GM18519 (cell line): ENCODE measurements at regions not wholly inside any gene's neighbourhood (a gene's known extent, or its start where the extent isn't known, plus 50 kb on each side); places are given as distances from the start of the nearest gene placed in this dataset.

ENCODE experiments used
- ATAC-seq: cut with Tn5 transposase; IDR thresholded peaks from one replicate; pipeline ENCODE4 v1.9.1; 2021; ENCODE audit warnings: mild to moderate bottlenecking, moderate library complexity; ENCODE audit not compliant: unreplicated experiment, low FRiP score

DNA sequence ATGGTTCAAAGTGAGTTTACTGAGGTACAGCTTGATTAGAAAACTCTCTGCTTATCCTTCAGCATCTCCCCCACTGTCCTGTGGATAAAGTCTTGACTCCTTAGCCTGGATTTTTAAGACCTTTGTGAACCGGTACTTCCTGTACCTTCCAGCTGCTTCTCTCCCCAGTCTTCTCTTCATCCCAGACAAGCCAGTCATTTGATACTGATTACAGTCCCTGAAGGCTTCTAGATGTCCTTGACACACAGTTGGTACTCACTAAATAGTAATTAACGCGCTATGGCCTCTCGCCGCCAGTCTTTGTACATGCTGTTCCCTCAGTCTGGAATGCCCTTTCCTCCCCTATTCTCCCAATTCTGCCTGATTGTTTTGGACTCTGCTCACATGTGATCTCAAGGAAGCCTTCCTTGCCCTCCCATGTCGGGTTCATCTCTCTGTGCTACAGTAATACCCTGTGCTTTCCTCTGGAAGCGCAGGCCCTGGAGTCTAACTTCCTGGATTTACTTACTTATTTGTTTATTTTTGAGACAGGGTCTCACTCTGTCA is 50.6 kb upstream of the PTGR2 start:
- ATAC-seq, result no peak

DNA sequence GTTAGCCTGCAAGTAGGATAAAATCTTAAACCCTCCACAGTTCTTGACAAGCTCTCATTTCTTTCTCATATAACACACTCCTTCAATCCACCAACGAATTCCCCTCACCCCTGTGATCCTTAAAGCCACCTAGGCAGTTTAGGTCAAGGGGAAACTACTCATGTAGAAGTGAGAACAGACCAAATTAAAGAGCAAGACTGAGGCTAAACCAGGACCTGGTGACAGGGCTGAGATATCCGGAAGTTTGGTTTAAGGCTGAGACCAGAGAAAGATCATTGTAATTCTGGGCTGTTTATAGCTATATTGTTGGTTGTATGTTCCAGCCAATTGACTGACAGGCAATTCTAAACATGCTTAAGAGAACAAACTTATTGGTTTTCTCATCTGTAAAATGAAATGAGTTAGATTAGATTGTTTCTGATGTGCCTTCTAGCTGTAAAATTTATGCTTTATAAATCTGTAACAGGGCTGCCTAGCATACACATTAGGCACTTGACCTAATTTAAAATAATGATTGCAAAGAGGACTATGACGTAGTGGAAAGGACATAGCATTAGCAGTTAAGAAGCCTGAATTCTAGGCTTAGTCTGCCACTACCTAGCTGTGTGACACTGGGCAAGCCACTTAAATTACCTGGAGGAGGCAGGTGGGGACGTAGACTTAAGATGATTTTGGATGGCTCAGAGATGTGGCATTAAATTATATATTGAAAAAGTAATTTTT is 53.9 kb upstream of the PTGR2 start:
- no peak for ATAC-seq

DNA sequence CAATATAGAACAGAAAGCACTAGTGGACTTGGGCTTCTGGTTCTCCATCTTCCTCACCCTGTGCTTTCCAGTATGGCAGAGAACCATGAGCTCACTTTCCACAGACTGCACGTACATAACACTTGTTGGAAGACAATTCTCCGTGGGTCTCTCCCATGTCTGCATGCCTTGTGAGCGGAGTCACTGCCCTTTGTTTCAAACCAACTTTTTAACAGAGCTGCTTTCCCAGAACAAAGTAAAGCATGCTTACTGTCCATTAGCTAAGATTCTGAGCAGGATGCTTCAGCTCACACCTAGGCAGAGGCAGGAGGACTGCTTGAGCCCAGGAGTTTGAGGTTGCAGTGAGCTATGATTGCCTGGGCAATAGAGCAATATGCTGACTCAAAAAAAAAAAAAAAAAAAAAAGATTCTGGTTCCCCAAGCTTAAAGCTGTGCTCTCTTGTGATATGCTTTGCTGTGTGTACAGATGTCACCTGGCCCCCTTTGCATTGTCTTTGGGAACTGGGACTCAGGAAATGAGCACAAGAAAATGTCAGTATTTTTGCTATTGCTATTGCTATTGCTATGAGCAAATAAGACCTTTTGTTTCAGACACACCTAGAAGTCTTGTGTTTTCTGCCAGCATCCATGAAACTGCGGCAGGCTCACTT is 54.6 kb upstream of the PTGR2 start:
- ATAC-seq, result no peak

DNA sequence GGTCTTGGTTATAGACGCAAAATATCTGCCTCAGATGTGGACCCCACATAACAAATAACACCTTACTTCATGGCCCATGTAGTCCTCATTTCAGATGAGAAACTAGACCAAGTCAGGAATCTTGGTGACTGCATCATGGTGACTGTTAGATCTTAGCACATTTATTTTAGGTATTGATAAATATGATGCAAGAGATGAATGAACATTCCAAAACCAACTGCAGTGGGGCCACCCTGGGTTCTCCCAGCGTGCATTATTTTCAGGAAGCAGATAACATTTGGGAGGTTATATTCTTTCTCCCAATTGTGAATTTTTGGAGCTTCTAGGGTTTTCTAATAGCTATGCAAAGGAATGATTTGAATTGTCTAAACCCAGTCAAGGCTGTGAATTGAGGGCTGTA is 55.2 kb upstream of the PTGR2 start:
- ATAC-seq, result no peak

DNA sequence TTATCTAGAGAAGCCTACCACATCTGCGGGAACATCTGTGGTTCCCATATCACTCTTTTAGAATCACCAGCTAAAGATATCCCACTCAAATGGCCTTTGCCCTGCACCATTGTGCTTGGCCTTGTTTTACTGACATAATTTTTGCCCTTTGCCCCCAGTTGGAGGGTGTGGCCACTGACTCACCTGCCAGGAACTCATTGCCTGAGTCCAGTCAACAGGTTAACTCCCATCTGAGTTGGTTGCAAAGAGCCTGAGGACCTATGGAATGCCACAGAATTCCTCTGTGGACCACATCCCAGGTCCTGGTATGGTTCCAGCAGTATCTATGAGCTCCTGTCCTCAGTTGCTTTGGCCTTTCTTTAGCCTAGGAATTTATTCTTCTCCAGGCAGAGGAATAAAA is 55.7 kb upstream of the PTGR2 start:
- no peak for ATAC-seq

DNA sequence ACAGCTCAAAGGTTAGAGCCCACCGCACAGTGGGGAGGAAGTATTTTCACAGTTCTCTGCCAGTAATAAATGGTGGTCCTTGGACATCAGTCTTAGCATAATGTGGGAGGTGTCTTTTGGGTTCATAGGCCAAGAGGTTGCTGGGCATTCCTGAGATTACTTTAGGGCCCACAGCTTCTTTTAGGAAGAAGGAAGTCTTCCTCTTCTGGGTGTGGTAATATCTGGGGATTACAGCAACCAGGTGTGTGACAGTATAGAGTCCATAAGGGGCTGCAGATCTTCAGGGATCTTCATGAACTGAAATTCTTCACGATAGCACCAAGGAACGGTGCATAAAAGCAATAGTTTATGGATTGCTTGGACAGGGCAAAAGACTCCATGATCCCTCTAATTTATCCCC is 56.2 kb upstream of the PTGR2 start:
- ATAC-seq, result no peak

DNA sequence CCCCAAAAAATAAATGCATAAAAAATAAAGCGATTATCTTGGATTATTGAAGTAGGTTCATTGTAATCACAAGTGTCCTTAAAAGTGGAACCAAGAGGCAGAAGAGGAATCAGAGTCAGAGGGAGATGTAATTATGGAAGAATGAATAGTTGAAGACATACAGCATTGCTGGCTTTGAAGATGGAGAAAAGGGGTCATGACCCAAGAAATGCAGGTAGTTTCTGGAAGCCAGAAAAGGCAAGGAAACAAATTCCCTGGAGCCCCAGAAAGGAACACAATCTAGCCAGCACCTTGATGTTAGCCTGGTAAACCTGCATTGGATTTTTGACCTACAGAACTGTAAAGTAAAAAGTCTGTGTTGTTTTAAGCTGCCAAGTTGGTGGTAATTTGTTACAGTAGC is 57.5 kb upstream of the PTGR2 start:
- ATAC-seq, result no peak

DNA sequence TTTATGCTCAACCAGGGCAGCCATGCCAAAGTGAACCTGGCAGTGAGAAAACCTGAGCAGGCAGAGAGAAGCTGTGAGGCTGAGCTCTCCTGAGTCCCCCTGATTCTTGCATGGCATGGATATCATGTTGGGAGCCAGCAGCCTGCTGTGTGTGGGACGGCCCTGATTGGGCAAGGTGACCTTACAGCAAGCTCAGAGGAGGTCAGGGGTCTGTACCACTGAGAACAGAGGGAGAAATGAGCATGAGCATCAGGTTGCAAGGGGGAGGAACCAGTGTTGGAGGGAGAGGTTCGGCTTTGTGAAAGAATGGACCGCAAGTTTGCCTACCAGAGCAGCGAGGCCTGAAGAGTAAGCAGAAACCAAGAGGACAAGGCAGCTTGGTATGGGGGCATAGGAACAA is 59.1 kb upstream of the PTGR2 start:
- ATAC-seq, result no peak

DNA sequence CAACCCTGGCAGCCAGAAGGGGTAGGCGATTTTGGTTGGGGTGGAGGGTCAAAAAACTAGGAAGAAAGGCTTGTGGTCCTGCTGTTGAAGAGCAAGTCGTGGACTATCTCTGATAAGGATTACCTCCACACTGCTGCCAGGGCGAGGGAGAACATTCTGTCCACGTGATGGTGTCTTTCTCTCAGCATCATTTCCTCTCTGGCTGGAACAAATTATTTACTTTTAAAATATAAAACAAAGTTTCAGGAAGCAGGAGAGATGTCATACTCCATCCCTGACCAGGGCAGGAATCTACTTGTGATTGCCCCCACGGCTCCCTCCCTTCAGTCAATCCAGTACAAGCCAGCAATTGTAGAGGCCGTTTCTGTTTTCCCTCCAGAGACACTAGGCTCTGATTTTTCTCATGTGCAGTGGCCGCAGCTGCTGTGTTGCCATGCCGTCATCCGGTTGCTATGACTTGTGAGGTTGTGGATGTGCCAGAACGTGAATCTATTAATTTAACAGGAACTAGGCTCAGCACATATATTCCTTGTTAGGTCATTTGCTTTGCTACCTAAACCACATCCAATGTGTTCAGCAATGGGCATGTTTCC is 61.5 kb upstream of the PTGR2 start:
- ATAC-seq, result no peak

DNA sequence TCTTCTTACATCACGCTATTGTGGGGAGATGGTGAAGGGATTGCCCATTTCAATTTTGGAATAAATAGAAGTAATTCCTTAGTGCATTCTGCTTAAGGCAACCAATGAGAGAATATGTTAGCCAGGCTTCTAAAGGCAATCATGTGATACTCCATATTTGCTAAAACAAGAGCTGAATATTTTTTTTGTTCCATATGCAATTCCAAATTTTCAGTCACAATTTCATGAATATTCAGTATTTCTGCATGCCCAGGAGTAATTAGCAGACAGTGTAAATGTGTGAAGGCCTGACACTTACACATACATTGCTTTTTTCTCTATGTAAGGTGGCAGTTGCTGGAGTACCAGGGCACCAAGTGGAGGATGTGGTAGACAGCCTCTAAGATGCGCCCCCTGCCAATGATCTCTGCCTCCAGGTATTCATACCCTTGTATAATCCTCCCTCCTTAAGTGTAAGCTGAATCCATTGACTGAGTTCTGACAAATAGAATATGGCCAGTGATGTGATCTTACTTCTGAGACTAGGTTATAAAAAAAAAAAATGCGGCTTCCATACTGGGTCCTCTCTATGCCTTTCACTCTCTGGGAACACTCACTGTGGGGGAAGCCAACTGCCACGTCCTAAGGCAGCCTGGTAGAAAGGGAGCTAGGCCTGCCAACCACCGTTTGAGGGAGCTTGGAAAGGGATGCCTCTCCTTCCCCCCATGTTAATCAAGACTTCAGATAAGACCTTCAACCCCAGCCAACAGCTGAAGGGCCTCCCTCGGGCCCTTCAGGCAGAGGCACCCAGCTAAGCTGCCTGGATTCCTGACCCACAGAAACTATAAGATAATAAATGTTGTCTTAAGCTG is 62.7 kb upstream of the PTGR2 start:
- no peak for ATAC-seq

DNA sequence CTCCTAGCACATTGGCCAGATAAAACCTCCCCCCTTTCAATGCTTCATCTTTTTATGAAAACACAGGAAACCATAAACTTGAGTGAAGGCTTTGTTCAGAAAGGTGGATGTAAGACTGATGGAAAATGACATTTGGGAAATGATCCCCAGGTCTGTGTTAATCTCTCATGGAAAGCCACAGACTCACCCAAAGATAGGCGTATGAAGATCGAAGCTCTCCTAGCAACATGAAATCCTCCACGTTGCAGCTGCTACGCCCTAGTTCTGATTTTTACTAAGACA is 63.4 kb upstream of the PTGR2 start:
- no peak for ATAC-seq

DNA sequence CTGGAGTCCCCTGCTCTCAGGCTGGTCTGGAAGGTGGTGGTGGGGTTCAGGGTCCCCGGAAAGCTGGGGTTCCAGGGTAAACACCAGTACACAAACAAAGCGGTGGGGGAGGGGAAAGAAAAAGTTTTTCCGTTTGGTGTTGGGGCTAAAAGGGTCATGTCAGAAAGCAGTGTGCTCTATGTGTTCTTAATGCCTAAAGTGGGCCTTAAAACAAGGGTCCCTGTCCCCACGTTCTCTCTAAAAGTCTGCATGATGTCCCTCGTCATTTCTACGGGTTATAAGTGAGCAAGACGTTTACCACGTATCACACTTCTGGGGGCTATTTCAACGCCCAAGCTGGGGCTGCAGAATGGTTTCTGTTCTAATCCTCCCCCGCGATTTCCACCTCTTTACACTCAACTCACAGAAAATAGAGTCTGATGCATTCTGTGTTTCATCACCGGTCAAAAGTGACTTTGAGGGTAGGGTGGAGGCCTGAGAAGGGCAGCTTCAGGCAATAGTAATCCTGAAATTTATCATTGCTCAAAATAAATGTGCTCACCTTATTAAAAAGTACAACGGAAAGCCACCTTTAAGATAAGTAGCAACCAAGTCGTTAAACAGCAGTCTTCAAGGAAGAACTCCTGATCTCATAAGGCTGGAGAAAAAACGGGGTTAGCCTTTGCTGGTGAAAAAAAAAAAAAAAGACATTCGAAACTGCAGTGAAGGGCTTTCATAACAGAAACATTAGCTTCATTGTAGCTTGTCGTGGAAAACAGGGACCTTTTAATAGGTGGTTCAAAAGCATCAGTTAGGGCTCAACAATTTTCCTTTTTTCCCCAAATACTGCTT is 63.9 kb upstream of the PTGR2 start:
- ATAC-seq, result no peak

DNA sequence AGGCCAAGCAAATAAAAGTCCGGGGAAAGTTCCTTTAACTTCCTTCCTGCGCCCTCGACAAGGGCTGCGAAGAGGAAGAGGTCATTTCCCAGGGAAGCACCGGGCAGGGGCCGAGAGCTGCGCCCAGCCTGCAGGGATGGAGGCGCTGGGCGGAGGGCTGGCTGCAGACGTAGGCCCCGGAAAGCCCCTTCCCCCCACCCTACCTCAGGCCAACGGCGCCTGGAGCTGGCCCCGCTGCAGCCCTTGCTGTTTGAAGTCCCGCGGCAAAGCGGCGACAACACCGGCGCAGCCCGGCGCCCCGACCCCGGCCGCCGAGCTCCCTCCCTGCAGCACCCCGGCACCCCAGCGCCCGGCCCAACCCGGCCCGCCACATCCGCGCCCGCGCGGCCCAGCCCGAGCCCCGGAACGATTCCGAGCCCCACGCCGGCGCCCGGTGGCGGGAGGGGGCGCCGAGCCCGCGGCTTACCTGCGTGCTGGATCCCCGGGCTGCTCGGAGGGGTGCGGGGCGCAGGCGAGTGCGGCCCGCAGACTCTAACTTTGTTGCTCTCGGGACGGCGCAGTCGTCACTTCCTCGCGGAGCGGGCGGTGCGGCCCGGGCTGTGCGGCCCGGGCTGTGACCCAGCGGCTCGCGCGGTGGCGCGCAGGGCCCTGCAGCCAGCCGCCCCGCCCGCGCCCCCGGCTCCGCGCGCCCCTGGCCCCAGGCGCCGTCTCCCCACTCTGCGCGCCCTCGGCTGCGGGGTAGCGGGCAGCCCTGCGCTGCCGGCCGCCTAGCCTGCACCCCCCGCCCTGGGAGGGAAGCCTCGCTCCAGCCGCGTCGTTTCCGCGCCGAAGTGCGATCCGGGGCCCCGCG is 64.8 kb upstream of the PTGR2 start:
- peak; percentile 34 for ATAC-seq

DNA sequence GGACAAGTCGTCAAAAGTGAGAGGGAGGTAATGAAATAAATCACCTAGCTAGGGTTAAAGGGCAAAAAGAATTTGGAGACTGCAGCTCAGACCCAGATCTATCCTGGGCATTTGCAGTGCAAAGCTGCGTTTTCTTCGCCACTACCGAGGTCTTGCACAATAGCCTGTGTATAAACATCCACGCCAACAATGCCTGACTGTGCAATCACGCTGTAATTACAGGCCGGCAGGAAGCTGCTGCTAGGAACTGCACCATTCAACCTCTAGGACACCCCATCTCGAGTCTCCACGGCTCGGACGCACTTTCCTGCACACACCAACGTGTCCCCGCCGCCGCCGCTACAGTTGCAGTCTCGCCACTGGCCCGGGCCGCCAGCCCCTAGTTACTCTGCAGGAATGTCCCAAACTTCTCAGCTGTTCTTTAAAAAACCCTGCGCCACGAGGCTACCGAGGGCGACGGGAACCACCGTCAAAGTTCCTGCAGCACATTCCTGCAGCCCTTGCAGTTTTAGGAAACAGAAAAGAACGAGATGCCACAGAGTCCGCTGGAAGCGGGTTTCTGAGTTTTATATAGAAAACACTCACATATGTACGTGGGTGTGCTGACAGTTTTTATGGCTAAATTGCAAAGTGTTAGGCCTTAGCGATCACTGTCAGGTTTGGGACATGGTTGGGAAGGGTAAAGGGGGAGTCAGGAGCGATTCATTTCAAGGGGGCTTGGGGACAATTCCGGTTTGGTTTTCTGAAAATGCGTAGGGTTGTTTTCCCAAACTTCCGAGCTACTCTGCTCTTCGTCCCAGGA is 65.6 kb upstream of the PTGR2 start:
- no peak for ATAC-seq

DNA sequence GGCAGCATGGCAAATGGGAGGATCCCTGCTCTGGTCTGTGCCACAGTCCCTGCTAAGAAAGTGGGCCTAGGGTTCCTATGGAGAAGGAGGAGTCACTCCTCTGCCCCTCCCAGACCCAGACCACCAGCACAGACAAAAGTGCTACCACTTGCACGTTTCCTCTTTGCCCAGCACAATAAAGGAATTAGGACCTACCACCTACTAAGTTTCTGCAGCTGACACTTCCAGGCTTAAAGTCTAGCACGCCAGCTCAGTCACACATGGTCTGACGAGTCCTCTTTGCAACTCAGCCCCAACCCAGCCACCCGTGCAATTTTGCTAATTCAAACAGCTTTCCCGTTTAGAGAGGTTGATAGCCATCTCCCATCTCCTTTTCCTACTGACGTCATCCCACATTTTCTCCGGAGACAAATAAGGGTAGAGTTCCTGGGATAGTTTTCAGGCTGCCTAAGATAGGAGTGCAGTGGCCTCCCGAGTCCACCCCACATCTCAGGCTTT is 66.2 kb upstream of the PTGR2 start:
- ATAC-seq, result no peak

DNA sequence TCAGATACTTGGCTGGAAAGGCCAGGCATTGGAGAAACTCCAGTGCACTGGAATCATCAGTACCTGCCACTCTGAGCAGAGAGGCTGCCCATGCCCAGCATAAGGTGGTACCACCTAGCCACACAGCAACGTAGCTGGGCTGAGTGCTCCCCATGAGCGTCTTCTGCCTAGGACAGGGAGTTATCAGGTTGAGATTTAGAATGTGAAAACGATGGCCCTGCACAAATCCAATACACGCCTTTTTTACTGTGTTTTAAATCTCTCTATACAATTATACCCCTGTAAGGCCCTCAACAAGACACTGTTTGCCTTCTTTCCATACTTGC is 66.7 kb upstream of the PTGR2 start:
- ATAC-seq, result no peak

DNA sequence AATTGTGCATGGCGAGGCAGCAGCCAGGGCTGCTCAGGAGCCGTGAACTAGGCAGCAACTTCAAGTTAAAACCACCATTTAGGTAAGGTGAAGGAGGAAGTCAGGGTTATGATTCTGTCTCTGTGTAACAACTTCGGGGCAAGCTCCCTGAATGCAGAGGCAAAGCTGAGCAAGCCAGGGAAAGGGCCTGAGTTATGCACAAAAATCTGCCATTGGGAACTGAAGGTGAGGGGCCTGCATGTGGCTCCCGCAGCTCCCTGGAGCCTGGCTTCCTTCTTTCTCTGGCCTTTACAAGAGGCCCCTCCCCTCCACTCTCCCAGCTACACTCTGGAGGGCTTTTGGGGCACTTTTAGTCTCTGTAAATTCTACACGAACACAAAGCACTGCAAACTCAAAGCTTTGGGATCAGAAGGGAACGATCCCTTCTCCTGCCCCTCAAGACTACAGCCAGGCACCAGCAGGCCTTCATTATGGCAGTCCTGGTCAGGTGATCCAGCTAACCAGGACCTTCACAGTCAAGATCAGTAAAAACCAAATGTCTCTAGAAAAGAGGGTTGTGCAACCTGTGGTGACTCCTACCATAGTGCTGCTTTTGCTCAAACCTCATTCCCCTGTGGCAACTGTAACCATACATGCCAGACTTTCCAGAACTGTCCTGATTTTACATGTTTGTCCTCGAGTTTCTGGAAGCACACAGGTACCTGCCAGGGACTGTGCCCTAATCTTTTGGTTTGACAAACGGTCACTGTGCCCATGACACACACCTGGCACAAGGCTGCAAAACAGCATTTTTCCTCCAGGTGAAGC is 67.2 kb upstream of the PTGR2 start:
- ATAC-seq, result no peak
